Uterus (tissue), 3 donors: ENCODE measurements at regions not wholly inside any gene's neighbourhood (a gene's known extent, or its start where the extent isn't known, plus 50 kb on each side); places are given as distances from the start of the nearest gene placed in this dataset.

Experiments used
- DNase-seq, 2 donors: peaks; one replicate each; pipeline ENCODE4 v3.0.0-alpha.2; 2019 to 2020
- H3K27ac ChIP-seq, 2 donors: fragments of 200-600 bp; sonication (generic); 1 replicate in 1 of 2; 2 replicates in 1 of 2; pipeline ENCODE4 v1.5.1; 2016 to 2018
- H3K27me3 ChIP-seq, 2 donors: fragments of 200-600 bp; sonication (generic); one replicate each; pipeline ENCODE4 v1.5.1; 2018 to 2019; ENCODE audit warnings: control low read depth in 1 of 2
- H3K36me3 ChIP-seq, 2 donors: fragments of 200-600 bp; sonication (generic); one replicate each; pipeline ENCODE4 v1.5.1; 2019; ENCODE audit warnings: control low read depth in 1 of 2
- H3K4me1 ChIP-seq, 2 donors: fragments of 200-600 bp; sonication (generic); one replicate each; pipeline ENCODE4 v1.5.1; 2018 to 2019; ENCODE audit warnings: control low read depth in 1 of 2
- H3K4me3 ChIP-seq, 2 donors: fragments of 200-600 bp; sonication (generic); 1 replicate in 1 of 2; 2 replicates in 1 of 2; pipeline ENCODE4 v1.5.1; 2018 to 2019; ENCODE audit warnings: mild to moderate bottlenecking in 1 of 2
- H3K9me3 ChIP-seq, 2 donors: fragments of 200-600 bp; sonication (generic); one replicate each; pipeline ENCODE4 v1.5.1; 2019; ENCODE audit warnings: control low read depth in 1 of 2
- CTCF ChIP-seq, 4 experiments: fragments of 200-600 bp in 2 of 4; fragments of 450-650 bp in 2 of 4; sonication (generic) in 2 of 4; IDR thresholded peaks; one replicate each; pipeline ENCODE4 v1.5.1; 2016 to 2019; ENCODE audit warnings: antibody characterized with exemption in 4 of 4, mild to moderate bottlenecking in 2 of 4, moderate library complexity in 1 of 4
- POLR2A ChIP-seq, 2 donors: fragments of 450-650 bp; IDR thresholded peaks; one replicate each; pipeline ENCODE4 v1.6.1; 2016; ENCODE audit warnings: antibody characterized with exemption in 2 of 2, mild to moderate bottlenecking in 1 of 2, moderate library complexity in 1 of 2
- intact Hi-C: fragments of 100-400 bp; cut with DNase I; formaldehyde crosslinking; loops from one replicate; pipeline ENCODE4 v1.15.1; 2023; ENCODE audit warnings: low total_unique reads
- donor health status: DM: yes; HTN: yes; CAD: no.

GRCh38 chr15:69825941-69826818, 271.5 kb downstream of the TLE3 start:
- DNase-seq: no peak
- H3K36me3 ChIP-seq: no peaks in the 10 kb centered on the region
- no peak for TF ChIP-seq CTCF (IDR thresholded peaks at IDR 0.05)
- TF ChIP-seq POLR2A (IDR thresholded peaks at IDR 0.05): no peak
- no peaks in the 10 kb centered on the region for H3K27me3 ChIP-seq
- H3K4me1 ChIP-seq: no peaks in the 10 kb centered on the region
- no peak overlapping the region for H3K4me3 ChIP-seq
- intact Hi-C loops: no loop called here
- H3K9me3 ChIP-seq: no peaks in the 10 kb centered on the region
- H3K27ac ChIP-seq: no peak overlapping the region

DNA sequence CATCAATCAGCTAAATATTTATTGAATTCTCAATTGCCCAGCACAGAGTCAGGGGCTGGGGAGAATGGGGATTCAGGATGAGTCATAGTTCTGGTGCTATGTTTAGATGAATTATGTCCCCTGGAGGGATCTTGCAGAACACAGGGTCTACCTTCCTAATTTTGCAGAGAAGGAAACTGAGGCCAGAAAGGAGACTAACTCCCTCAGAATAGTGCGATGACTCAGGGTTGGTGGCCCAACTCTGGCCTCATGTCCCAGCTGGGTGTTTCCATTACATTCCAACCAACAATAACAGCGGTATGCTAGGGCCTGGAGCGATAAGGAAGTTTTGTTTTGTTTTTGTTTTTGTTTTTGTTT, 270.9 kb downstream of the TLE3 start:
- no peak for DNase-seq
- Histone ChIP-seq H3K4me3 (no peak overlapping the region), H3K27me3 (no peaks in the 10 kb centered on the region), H3K27ac (no peak overlapping the region), H3K36me3 (no peaks in the 10 kb centered on the region), H3K9me3 (no peaks in the 10 kb centered on the region), H3K4me1 (no peaks in the 10 kb centered on the region)
- TF ChIP-seq CTCF (IDR thresholded peaks at IDR 0.05) (no peak), POLR2A (IDR thresholded peaks at IDR 0.05) (no peak)
- intact Hi-C loops: no loop called here

- TF ChIP-seq POLR2A (IDR thresholded peaks at IDR 0.05) (no peak), CTCF (IDR thresholded peaks at IDR 0.05) (no peak)
- H3K4me1 ChIP-seq: no peaks in the 10 kb centered on the region
- intact Hi-C loops: no loop called here
- H3K36me3 ChIP-seq: no peaks in the 10 kb centered on the region
- H3K27me3 ChIP-seq: no peaks in the 10 kb centered on the region
- H3K27ac ChIP-seq: no peak overlapping the region
- H3K4me3 ChIP-seq: no peak overlapping the region
- H3K9me3 ChIP-seq: no peaks in the 10 kb centered on the region
- DNase-seq: no peak
Observed at GRCh38 chr15:69827751-69828150, 270.0 kb downstream of the TLE3 start.

GRCh38 chr15:69828181-69828828, 269.4 kb downstream of the TLE3 start:
- DNase-seq: no peak
- intact Hi-C loops: no loop called here

More at GRCh38 chr15:69828181-69828828, 269.4 kb downstream of the TLE3 start:
- no peaks in the 10 kb centered on the region for H3K36me3 ChIP-seq
- H3K9me3 ChIP-seq: no peaks in the 10 kb centered on the region
- H3K27ac ChIP-seq: no peak overlapping the region
- H3K4me1 ChIP-seq: no peaks in the 10 kb centered on the region
- no peak for TF ChIP-seq CTCF (IDR thresholded peaks at IDR 0.05)
- TF ChIP-seq POLR2A (IDR thresholded peaks at IDR 0.05): no peak
- no peaks in the 10 kb centered on the region for H3K27me3 ChIP-seq
- H3K4me3 ChIP-seq: no peak overlapping the region
